Posterior cingulate gyrus (tissue), 11 donors: ENCODE measurements at regions not wholly inside any gene's neighbourhood (a gene's known extent, or its start where the extent isn't known, plus 50 kb on each side); places are given as distances from the start of the nearest gene placed in this dataset.
"Not testable (repeated sequence)": the region's sequence is repeated elsewhere in the genome, so short reads cannot be mapped to it uniquely, and the experiment has no call there.

Source experiments
- DNase-seq, 10 donors: peaks; one replicate each; pipeline versions ENCODE4 v3.0.0 to v3.0.0-alpha.2; 2020 to 2021; ENCODE audit warnings: mixed read lengths in 3 of 10
- intact Hi-C: fragments of 100-400 bp; cut with DNase I; formaldehyde crosslinking; loops from one replicate; pipeline ENCODE4 v1.15.1; 2023

GRCh38 chr4:18749391-18749790 lies 727.8 kb upstream of the LCORL start:
- no peak for DNase-seq
- intact Hi-C loops, result no loop called here

GRCh38 chr4:18736551-18736950 lies 715.0 kb upstream of the LCORL start:
- intact Hi-C loops, result no loop called here

GRCh38 chr4:18735740-18736268 lies 714.2 kb upstream of the LCORL start:
- intact Hi-C loops, result no loop called here
- no peak for DNase-seq

More at GRCh38 chr4:18736551-18736950, 715.0 kb upstream of the LCORL start:
- no peak for DNase-seq

- no peak for DNase-seq
- intact Hi-C loops, result no loop called here
Measured at GRCh38 chr4:18734405-18734804, 712.9 kb upstream of the LCORL start.

GRCh38 chr4:18733961-18734360 lies 712.4 kb upstream of the LCORL start:
- no peak for DNase-seq
- intact Hi-C loops, result no loop called here

GRCh38 chr4:18722748-18723191 lies 701.2 kb upstream of the LCORL start:
- peak in 1 of 10 donors; percentile 31 for DNase-seq
- intact Hi-C loops, result no loop called here

GRCh38 chr4:18698119-18698883 lies 676.7 kb upstream of the LCORL start:
- intact Hi-C loops, result no loop called here
- DNase-seq, result no peak

- no peak for DNase-seq
- intact Hi-C loops, result no loop called here
Measured at GRCh38 chr4:18695733-18696527, 674.4 kb upstream of the LCORL start.

- no peak for DNase-seq
- intact Hi-C loops, result no loop called here
Measured at GRCh38 chr4:18691431-18692200, 670.1 kb upstream of the LCORL start.

GRCh38 chr4:18690291-18690955 lies 668.9 kb upstream of the LCORL start:
- no peak for DNase-seq

GRCh38 chr4:18689308-18690115 lies 668.0 kb upstream of the LCORL start:
- intact Hi-C loops, result loop anchor here (2.0 to 5.0 kb wide), 3 partner anchors 243 to 1998 kb away; no protein-coding TSS in a partner anchor
- DNase-seq, result peak in 5 of 10 donors; percentile 37 to 65 (median 59)

More at GRCh38 chr4:18690291-18690955, 668.9 kb upstream of the LCORL start:
- intact Hi-C loops, result no loop called here

GRCh38 chr4:18688351-18688750 lies 666.8 kb upstream of the LCORL start:
- intact Hi-C loops, result loop anchor here (2.0 to 5.0 kb wide), 3 partner anchors 244 to 1999 kb away; no protein-coding TSS in a partner anchor

GRCh38 chr4:18686338-18687037 lies 664.9 kb upstream of the LCORL start:
- no peak for DNase-seq
- intact Hi-C loops, result loop anchor here (5.0 kb wide), 2 partner anchors 246 to 2001 kb away; no protein-coding TSS in a partner anchor

More at GRCh38 chr4:18688351-18688750, 666.8 kb upstream of the LCORL start:
- DNase-seq, result not testable (repeated sequence)

GRCh38 chr4:18684932-18685331 lies 663.4 kb upstream of the LCORL start:
- intact Hi-C loops, result loop anchor here (5.0 kb wide), 2 partner anchors 247 to 2002 kb away; no protein-coding TSS in a partner anchor

GRCh38 chr4:18676526-18676915 lies 655.0 kb upstream of the LCORL start:
- intact Hi-C loops, result no loop called here
- DNase-seq, result no peak

More at GRCh38 chr4:18684932-18685331, 663.4 kb upstream of the LCORL start:
- no peak for DNase-seq

GRCh38 chr4:18675586-18676525 lies 654.3 kb upstream of the LCORL start:
- intact Hi-C loops, result no loop called here
- DNase-seq, result no peak

- intact Hi-C loops, result no loop called here
- no peak for DNase-seq
Measured at GRCh38 chr4:18670034-18670433, 648.5 kb upstream of the LCORL start.
